Hepatic stellate cell (primary cell): ENCODE measurements at regions not wholly inside any gene's neighbourhood (a gene's known extent, or its start where the extent isn't known, plus 50 kb on each side); places are given as distances from the start of the nearest gene placed in this dataset.

Experiments used
- DNase-seq: peaks from one replicate; pipeline ENCODE4 v3.0.0; 2011; ENCODE audit warnings: low spot score

- no peak for DNase-seq
Measured at GRCh38 chr3:157626817-157627216, 123.6 kb upstream of the VEPH1 start.

DNA sequence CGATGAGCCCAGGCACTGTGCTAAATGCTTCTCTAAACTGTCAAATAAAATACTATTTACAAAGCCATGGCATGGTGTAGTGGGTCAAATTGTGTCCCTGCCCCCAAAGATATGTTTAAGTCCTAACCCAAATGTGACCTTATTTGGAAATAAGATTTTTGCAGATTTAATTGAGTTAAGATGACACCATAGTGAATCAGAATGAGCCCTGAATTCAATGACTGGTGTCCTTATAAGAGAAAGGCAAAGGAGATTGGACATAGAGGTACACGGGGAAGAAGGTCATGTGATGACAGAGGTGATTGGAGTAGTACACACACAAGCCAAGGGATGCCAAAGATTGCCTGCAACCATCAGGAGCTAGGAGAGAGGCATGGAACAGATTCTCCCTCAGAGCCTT, 121.6 kb upstream of the VEPH1 start:
- DNase-seq, result no peak

GRCh38 chr3:157618886-157619285, 115.7 kb upstream of the VEPH1 start:
- DNase-seq, result no peak

- DNase-seq, result peak; percentile 18
Measured at GRCh38 chr3:157618075-157618760, 115.0 kb upstream of the VEPH1 start.

GRCh38 chr3:157614896-157615295, 111.7 kb upstream of the VEPH1 start:
- no peak for DNase-seq

- DNase-seq, result no peak
Measured at GRCh38 chr3:157611536-157612076, 108.4 kb upstream of the VEPH1 start.

GRCh38 chr3:157610876-157611535, 107.8 kb upstream of the VEPH1 start:
- no peak for DNase-seq

GRCh38 chr3:157607826-157608405, 104.7 kb upstream of the VEPH1 start:
- no peak for DNase-seq

DNA sequence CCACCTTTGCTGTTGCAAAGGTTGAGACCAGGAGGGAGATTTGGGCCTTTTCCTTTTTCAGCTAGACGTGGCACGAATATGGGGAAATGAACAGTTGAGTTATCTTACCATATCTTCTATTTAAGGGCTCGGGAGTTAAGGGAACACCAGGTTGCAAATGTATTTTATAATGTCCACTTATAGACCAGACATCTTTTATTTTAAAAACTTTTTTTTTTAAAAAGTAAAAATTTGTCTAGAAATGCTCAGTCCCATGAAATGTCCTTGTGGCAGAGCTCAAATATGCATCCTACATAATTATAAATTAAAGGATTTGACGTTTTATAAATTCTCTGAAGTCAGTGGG, 103.6 kb upstream of the VEPH1 start:
- no peak for DNase-seq

DNA sequence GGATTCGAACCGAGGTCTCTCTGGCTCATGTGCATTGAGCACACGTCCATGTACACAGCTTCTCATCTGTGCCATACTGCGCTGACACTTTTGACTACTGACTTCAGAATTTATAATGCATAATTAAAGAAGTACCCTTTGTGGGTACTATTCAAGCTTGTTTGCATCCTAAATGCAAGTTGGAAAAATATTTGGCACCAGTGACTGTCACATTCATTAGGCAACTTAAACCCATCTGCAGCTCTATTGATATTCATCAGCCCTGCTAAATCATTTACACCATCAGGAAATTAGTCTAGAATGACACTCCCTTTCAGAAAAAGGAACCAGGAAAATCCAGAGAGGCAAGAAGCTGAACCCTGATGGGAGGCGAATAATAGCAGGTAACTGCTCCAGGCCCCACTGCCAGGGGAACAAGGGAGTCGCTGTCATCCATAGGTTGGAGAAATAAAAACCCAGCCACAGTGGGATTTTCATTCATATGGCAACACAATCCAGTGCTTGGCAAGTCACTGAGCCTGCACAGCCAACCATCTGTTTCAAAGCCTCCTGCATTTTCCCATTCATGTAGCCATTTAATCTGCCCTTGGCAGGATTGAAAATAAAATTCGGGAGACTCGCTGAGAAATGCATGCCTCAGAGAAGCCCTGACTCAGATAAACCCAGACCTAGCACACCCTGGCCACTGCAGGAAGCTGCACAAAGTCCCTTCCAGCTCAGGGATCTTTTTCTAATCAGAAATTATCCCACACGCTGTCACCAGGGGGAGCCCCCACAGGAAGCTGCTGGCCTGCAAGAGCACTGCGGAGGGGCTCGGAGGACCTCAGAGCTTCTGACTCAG, 103.0 kb upstream of the VEPH1 start:
- DNase-seq, result peak; percentile 48

DNA sequence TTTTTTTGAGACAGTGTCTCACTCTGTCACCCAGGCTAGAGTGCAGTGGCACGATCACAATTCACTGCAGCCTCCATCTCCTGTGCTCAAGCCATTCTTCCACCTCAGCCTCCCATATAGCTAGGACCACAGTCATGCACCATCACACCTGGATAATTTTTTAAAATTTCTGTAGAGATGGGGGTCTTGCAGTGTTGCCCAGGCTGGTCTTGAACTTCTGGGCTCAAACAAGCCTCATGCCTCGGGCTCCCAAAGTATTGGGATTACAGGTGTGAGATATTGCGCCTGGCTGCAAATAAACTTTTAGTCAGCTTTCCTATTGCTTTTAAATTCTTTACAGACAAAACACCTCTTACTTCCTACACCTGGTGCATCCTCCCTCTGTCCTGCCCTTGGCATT, 102.1 kb upstream of the VEPH1 start:
- no peak for DNase-seq

- no peak for DNase-seq
Measured at GRCh38 chr3:157602424-157602823, 99.2 kb upstream of the VEPH1 start.

DNA sequence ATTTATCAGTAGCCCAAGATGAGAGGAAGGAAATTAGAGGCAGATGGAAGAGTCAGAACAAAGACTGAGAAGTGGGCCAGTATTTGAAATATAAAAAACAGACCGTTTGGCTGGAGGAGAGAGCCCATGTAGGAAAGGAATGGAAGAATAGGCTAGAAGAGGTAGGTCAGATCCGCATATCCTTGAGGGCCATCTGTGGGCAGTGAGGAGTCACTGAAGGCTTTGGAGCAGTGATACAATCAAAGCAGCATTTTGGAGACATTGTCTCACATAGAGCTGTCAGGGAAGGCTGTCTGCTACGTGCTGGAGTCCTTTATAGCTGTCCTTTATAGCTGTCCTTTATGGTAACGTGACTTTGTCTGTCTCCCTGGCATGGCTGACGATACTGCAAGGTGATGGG, 92.0 kb upstream of the VEPH1 start:
- no peak for DNase-seq

- DNase-seq, result no peak
Measured at GRCh38 chr3:157594413-157594812, 91.2 kb upstream of the VEPH1 start.

DNA sequence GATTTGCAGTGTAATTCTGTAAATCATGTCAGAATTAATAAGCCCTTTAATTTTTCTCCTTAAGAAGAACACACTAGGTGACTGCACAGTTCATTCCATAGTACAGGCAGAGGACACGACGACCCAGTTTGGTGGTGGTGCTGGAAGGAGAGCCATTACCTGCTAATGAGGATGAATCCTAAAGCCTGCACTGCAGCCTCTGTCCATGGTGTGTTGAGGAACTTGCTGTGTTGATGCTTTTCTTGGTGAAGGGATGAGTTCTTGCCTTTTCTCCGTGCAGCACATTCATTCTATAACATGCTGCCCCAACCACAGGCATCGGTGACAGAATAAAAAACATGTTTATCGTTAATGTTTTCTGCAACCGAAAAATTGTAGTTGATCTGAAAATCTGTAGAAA, 89.6 kb upstream of the VEPH1 start:
- DNase-seq, result no peak

GRCh38 chr3:157590273-157590672, 87.1 kb upstream of the VEPH1 start:
- DNase-seq, result no peak

GRCh38 chr3:157589211-157589610, 86.0 kb upstream of the VEPH1 start:
- DNase-seq, result no peak

DNA sequence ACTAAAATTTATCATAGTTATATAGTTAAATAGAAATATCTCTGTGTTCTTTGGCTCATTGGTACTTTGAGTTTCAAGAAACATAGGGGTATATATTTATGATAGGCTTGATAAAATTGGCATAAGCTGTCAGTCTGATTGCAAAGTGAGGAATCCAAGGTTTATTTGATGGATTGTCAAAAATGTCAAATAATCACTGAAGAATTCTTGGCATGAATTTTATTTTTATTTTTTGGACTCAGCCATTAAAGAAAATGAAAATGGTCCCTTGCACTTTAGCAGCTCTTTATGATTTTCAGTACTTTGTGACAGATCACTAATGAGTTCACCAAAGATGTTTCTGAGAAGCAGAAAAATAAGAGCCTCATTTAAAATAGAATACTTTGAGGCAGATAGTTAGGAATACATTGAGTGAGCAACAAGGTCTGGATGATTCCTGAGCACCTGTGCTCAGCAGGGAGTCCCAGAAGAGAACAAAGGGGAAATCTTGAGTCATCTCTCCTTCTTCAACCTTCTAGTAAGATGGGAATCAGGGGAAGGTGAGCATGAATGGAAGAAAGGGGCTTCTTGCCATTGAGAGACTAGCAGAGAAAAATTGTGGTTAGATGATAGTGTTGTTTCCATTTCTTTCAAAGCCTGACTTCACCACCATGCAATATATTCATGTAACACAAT, 85.3 kb upstream of the VEPH1 start:
- no peak for DNase-seq

- no peak for DNase-seq
Measured at GRCh38 chr3:157586293-157586692, 83.1 kb upstream of the VEPH1 start.

- DNase-seq, result no peak
Measured at GRCh38 chr3:157585386-157585785, 82.2 kb upstream of the VEPH1 start.

GRCh38 chr3:157582637-157582973, 79.4 kb upstream of the VEPH1 start:
- DNase-seq, result no peak
